DOHH2 (cell line): ENCODE measurements at regions not wholly inside any gene's neighbourhood (a gene's known extent, or its start where the extent isn't known, plus 50 kb on each side); places are given as distances from the start of the nearest gene placed in this dataset.

Experiments used
- H3F3A ChIP-seq: fragments of 200-600 bp; sonication (generic), shearing (Covaris generic); 2 replicates; pipeline ENCODE4 v1.6.0; 2016; ENCODE audit warnings: antibody characterized with exemption, mild to moderate bottlenecking; ENCODE audit not compliant: control insufficient read depth, insufficient read depth
- H3K27ac ChIP-seq: fragments of 200-600 bp; sonication (generic); 2 replicates; pipeline ENCODE4 v1.5.1; 2014; ENCODE audit warnings: low read depth, mild to moderate bottlenecking, low read length, moderate library complexity
- H3K27me3 ChIP-seq: fragments of 200-600 bp; sonication (generic); 2 replicates; pipeline ENCODE4 v1.6.1; 2014; ENCODE audit warnings: mild to moderate bottlenecking, low read length, mixed read lengths; ENCODE audit not compliant: control insufficient read depth
- H3K36me3 ChIP-seq: fragments of 200-600 bp; sonication (generic); 2 replicates; pipeline ENCODE4 v1.6.1; 2014; ENCODE audit warnings: mild to moderate bottlenecking, low read length, moderate library complexity, mixed read lengths; ENCODE audit not compliant: control insufficient read depth
- H3K4me1 ChIP-seq: fragments of 200-600 bp; sonication (generic); 2 replicates; pipeline ENCODE4 v1.6.1; 2014; ENCODE audit warnings: mild to moderate bottlenecking, low read length, mixed read lengths; ENCODE audit not compliant: control insufficient read depth
- H3K4me2 ChIP-seq: fragments of 200-600 bp; sonication (generic); 2 replicates; pipeline ENCODE4 v1.6.0; 2014; ENCODE audit warnings: mild to moderate bottlenecking, low read length, moderate library complexity
- H3K4me3 ChIP-seq: fragments of 200-600 bp; sonication (generic); 2 replicates; pipeline ENCODE4 v1.5.1; 2014; ENCODE audit warnings: mild to moderate bottlenecking, low read length, mixed read lengths
- H3K79me2 ChIP-seq: fragments of 200-600 bp; sonication (generic); 2 replicates; pipeline ENCODE4 v1.6.1; 2014; ENCODE audit warnings: mild to moderate bottlenecking, low read length, mixed read lengths; ENCODE audit not compliant: control insufficient read depth
- H3K9me2 ChIP-seq: fragments of 200-600 bp; sonication (generic); replicated peaks from 2 replicates; pipeline ENCODE4 v1.6.1; 2014; ENCODE audit warnings: mild to moderate bottlenecking, low read length, mixed read lengths; ENCODE audit not compliant: control insufficient read depth
- H3K9me3 ChIP-seq: fragments of 200-600 bp; sonication (generic); 2 replicates; pipeline ENCODE4 v1.6.1; 2014; ENCODE audit warnings: antibody characterized with exemption, low read length, mixed read lengths; ENCODE audit not compliant: control insufficient read depth, insufficient read depth
- H4K20me1 ChIP-seq: fragments of 200-600 bp; sonication (generic); 2 replicates; pipeline ENCODE4 v1.6.0; 2014; ENCODE audit warnings: low read depth, mild to moderate bottlenecking, antibody characterized with exemption, low read length, moderate library complexity; ENCODE audit not compliant: control insufficient read depth, insufficient read depth
- CTCF ChIP-seq: fragments of 200-600 bp; sonication (generic); IDR thresholded peaks from one replicate; pipeline ENCODE4 v1.5.1; 2014; ENCODE audit warnings: antibody characterized with exemption, mild to moderate bottlenecking, low read depth, low read length; ENCODE audit not compliant: poor library complexity, severe bottlenecking
- EZH2phosphoT487 ChIP-seq: fragments of 200-600 bp; sonication (generic); IDR thresholded peaks from 2 replicates; pipeline ENCODE4 v1.6.1; 2017; ENCODE audit warnings: borderline replicate concordance, mild to moderate bottlenecking, antibody characterized with exemption, low read length, moderate library complexity, mixed read lengths

DNA sequence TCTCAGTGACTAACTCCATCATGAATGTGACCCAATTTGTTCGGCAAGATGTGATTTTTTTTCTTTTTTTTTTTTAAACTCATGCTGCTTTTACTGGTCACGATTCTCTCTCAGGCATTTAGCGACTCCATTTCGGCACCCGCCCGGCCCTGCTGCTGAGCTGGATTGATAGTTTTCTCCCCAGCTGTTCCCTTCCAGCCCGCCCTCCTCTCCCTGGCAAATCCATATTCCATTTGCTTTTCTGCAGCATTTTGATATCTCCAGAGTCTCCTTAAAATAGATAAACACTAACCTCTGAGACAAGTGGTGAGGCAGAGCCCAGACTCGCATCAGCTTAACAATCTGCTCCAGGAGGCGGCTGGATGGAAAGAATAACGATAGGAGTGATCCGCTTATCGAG lies 55.5 kb upstream of the KATNAL1 start:
- Histone ChIP-seq H3K4me2 (no peak overlapping the region), H3K4me1 (peaks cover 57% of the 10 kb centered on the region), H3K4me3 (no peak overlapping the region), H3K27me3 (no peaks in the 10 kb centered on the region), H3K79me2 (peaks cover 18% of the 10 kb centered on the region), H3K27ac (no peak overlapping the region), H4K20me1 (no peaks in the 10 kb centered on the region), H3F3A (peaks cover 31% of the 10 kb centered on the region), H3K9me2 (no peaks in the 10 kb centered on the region), H3K9me3 (no peaks in the 10 kb centered on the region), H3K36me3 (peaks cover 92% of the 10 kb centered on the region)
- TF ChIP-seq EZH2phosphoT487 = no peak
- no peak for TF ChIP-seq CTCF

GRCh38 chr13:30363725-30364124 lies 56.4 kb upstream of the KATNAL1 start:
- Histone ChIP-seq H3K9me2 (no peaks in the 10 kb centered on the region), H3F3A (peaks cover 26% of the 10 kb centered on the region), H3K27me3 (no peaks in the 10 kb centered on the region), H3K4me2 (no peak overlapping the region), H3K27ac (no peak overlapping the region), H4K20me1 (no peaks in the 10 kb centered on the region), H3K4me3 (no peak overlapping the region), H3K9me3 (no peaks in the 10 kb centered on the region), H3K79me2 (peaks cover 23% of the 10 kb centered on the region), H3K4me1 (peaks cover 62% of the 10 kb centered on the region), H3K36me3 (peaks cover 92% of the 10 kb centered on the region)
- TF ChIP-seq EZH2phosphoT487 (no peak), CTCF (no peak)

GRCh38 chr13:30364133-30364532 lies 56.8 kb upstream of the KATNAL1 start:
- no peak overlapping the region for H3K4me2 ChIP-seq
- H3K79me2 ChIP-seq = peaks cover 27% of the 10 kb centered on the region

More at GRCh38 chr13:30364133-30364532, 56.8 kb upstream of the KATNAL1 start:
- Histone ChIP-seq H3K9me3 (no peaks in the 10 kb centered on the region), H4K20me1 (no peaks in the 10 kb centered on the region), H3F3A (peaks cover 22% of the 10 kb centered on the region), H3K4me3 (no peak overlapping the region), H3K4me1 (peaks cover 66% of the 10 kb centered on the region), H3K27ac (no peak overlapping the region), H3K36me3 (peaks cover 93% of the 10 kb centered on the region), H3K9me2 (no peaks in the 10 kb centered on the region), H3K27me3 (no peaks in the 10 kb centered on the region)
- TF ChIP-seq CTCF (no peak), EZH2phosphoT487 (no peak)
